ENCODE measurements at regions not wholly inside any gene's neighbourhood (a gene's known extent, or its start where the extent isn't known, plus 50 kb on each side); places are given as distances from the start of the nearest gene placed in this dataset.

DNA sequence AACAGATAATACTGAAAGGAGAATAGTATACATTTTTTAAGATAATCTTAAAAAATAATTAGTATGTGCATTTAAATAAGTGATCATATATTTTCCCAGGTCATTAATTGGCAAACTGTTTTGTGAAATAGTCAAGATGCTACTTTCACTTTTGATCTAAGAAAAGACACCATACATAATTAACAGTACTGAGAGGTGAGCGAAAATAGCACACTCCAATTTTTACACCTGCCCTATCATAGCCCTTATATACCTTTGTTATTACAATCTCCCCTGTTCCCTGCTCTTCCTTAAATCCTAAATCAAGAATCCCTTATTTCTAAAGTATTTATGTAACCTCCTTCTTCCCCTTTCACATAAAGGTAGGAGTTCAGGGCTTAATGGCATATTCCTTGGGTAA, 500.1 kb upstream of the LRATD1 start:
- TF ChIP-seq GATA2 (IDR thresholded peaks at IDR 0.05; ENCODE audit: low read depth, low read length) (no peak), GATA3 (IDR thresholded peaks at IDR 0.05; ENCODE audit: low read depth, low read length) (no peak)

Measured in SH-SY5Y (cell line).